MM.1S (cell line): ENCODE measurements at regions not wholly inside any gene's neighbourhood (a gene's known extent, or its start where the extent isn't known, plus 50 kb on each side); places are given as distances from the start of the nearest gene placed in this dataset.

Source experiments
- DNase-seq: peaks from one replicate; pipeline ENCODE4 v3.0.0-alpha.2; 2015
- H2AFZ ChIP-seq: fragments of 300-600 bp; sonication (generic); 2 replicates; pipeline ENCODE4 v1.6.0; 2016; ENCODE audit warnings: antibody characterized with exemption, low read length
- H3F3A ChIP-seq: fragments of 300-600 bp; sonication (generic); 2 replicates; pipeline ENCODE4 v1.6.1; 2016; ENCODE audit warnings: mild to moderate bottlenecking, antibody characterized with exemption, low read length, moderate library complexity, mixed read lengths; ENCODE audit not compliant: insufficient read depth
- H3K27ac ChIP-seq: fragments of 300-600 bp; sonication (generic); 2 replicates; pipeline ENCODE4 v1.5.1; 2016; ENCODE audit warnings: mild to moderate bottlenecking, low read length
- H3K27me3 ChIP-seq: fragments of 300-600 bp; sonication (generic); replicated peaks from 2 replicates; pipeline ENCODE4 v1.6.0; 2016; ENCODE audit warnings: low read length; ENCODE audit not compliant: insufficient read depth
- H3K36me3 ChIP-seq: fragments of 300-600 bp; sonication (generic); replicated peaks from 2 replicates; pipeline ENCODE4 v1.6.1; 2016; ENCODE audit warnings: mild to moderate bottlenecking, low read length, mixed read lengths; ENCODE audit not compliant: insufficient read depth
- H3K4me1 ChIP-seq: fragments of 300-600 bp; sonication (generic); 2 replicates; pipeline ENCODE4 v1.6.1; 2016; ENCODE audit warnings: low read length, mixed read lengths
- H3K4me2 ChIP-seq: fragments of 300-600 bp; sonication (generic); 2 replicates; pipeline ENCODE4 v1.6.0; 2016; ENCODE audit warnings: low read depth, low read length
- H3K4me3 ChIP-seq: fragments of 300-600 bp; sonication (generic); 2 replicates; pipeline ENCODE4 v1.5.1; 2016; ENCODE audit warnings: low read length, mixed read lengths
- H3K79me2 ChIP-seq: fragments of 300-600 bp; sonication (generic); 2 replicates; pipeline ENCODE4 v1.6.1; 2016; ENCODE audit warnings: mixed run types, low read length, mixed read lengths
- H3K9ac ChIP-seq: fragments of 300-600 bp; sonication (generic); 2 replicates; pipeline ENCODE4 v1.6.1; 2016; ENCODE audit warnings: low read length, mixed read lengths
- H3K9me2 ChIP-seq: fragments of 300-600 bp; sonication (generic); replicated peaks from 2 replicates; pipeline ENCODE4 v1.6.1; 2016; ENCODE audit warnings: mild to moderate bottlenecking, low read length, mixed read lengths; ENCODE audit not compliant: insufficient read depth
- H3K9me3 ChIP-seq: fragments of 300-600 bp; sonication (generic); replicated peaks from 2 replicates; pipeline ENCODE4 v1.6.1; 2016; ENCODE audit warnings: mild to moderate bottlenecking, low read length, mixed read lengths; ENCODE audit not compliant: insufficient read depth
- H4K20me1 ChIP-seq: fragments of 300-600 bp; sonication (generic); 2 replicates; pipeline ENCODE4 v1.6.1; 2016; ENCODE audit warnings: mild to moderate bottlenecking, low read length, moderate library complexity, mixed read lengths; ENCODE audit not compliant: insufficient read depth
- EZH2 ChIP-seq: fragments of 300-600 bp; sonication (generic); optimal IDR thresholded peaks from 2 replicates; pipeline ENCODE3; 2017; ENCODE audit warnings: low read depth, mild to moderate bottlenecking, antibody characterized with exemption, low read length, mixed read lengths
- EZH2phosphoT487 ChIP-seq: fragments of 300-600 bp; sonication (generic); IDR thresholded peaks from 2 replicates; pipeline ENCODE4 v1.6.1; 2018; ENCODE audit warnings: antibody characterized with exemption, low read length
- TF ChIP-seq, protein P1 (sequence below): fragments of 300-600 bp; sonication (generic); IDR thresholded peaks from 2 replicates; pipeline ENCODE4 v1.5.1; 2016; ENCODE audit warnings: antibody characterized with exemption, low read length, mixed read lengths

DNA sequence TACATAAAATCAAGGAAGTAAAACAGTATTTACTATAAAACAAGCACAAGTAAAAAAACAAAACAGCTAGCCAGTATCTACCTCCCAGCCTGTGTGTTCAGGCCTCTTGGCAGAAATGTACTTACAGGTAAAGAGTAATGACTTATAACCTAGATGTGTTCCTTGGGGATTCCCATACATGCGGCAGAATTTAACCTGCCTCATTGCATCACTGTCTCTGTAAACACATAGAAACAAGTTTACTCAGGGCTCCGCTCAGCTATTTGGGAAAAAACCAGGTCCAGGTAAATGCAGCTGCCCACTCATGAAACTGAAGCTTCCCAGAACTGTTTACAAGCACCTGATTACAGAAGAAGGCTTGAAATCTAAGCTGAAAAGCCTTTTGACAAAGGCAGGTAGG is 50.7 kb upstream of the SERP2 start:
- Histone ChIP-seq H3K9me3 (no peaks in the 10 kb centered on the region), H3K27me3 (no peaks in the 10 kb centered on the region), H3K9ac (no peak overlapping the region), H3K36me3 (no peaks in the 10 kb centered on the region), H3K79me2 (no peaks in the 10 kb centered on the region), H3K4me2 (no peak overlapping the region), H3F3A (no peaks in the 10 kb centered on the region), H2AFZ (no peak overlapping the region), H3K4me3 (no peak overlapping the region), H3K4me1 (no peaks in the 10 kb centered on the region), H3K9me2 (no peaks in the 10 kb centered on the region), H4K20me1 (no peaks in the 10 kb centered on the region), H3K27ac (no peak overlapping the region)
- DNase-seq = no peak
- TF ChIP-seq EZH2phosphoT487 (no peak), EZH2 (no peak)
- TF ChIP-seq, protein P1, sequence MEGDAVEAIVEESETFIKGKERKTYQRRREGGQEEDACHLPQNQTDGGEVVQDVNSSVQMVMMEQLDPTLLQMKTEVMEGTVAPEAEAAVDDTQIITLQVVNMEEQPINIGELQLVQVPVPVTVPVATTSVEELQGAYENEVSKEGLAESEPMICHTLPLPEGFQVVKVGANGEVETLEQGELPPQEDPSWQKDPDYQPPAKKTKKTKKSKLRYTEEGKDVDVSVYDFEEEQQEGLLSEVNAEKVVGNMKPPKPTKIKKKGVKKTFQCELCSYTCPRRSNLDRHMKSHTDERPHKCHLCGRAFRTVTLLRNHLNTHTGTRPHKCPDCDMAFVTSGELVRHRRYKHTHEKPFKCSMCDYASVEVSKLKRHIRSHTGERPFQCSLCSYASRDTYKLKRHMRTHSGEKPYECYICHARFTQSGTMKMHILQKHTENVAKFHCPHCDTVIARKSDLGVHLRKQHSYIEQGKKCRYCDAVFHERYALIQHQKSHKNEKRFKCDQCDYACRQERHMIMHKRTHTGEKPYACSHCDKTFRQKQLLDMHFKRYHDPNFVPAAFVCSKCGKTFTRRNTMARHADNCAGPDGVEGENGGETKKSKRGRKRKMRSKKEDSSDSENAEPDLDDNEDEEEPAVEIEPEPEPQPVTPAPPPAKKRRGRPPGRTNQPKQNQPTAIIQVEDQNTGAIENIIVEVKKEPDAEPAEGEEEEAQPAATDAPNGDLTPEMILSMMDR = no peak

DNA sequence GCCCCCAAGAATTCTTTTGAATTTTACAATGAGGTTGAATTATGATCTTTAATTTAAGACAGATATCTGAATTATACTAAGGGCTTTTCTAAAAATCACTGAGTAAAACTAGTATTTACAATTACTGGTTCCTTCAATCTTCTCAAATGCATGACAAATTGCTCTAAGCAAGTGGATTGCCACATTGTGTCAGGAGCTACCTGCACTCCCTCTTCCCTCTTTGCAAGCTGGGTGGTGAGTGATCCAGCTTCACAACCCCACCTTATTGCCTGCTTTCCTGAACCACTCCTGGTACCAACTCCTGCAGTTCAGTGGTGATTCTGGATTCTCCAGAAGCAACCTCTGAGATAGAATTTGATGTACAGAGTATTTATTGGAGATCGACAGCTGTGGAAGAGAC is 49.9 kb upstream of the SERP2 start:
- Histone ChIP-seq H2AFZ (no peak overlapping the region), H4K20me1 (no peaks in the 10 kb centered on the region), H3F3A (no peaks in the 10 kb centered on the region), H3K4me3 (no peak overlapping the region), H3K9ac (no peak overlapping the region), H3K79me2 (no peaks in the 10 kb centered on the region), H3K27ac (no peak overlapping the region), H3K36me3 (no peaks in the 10 kb centered on the region), H3K9me3 (no peaks in the 10 kb centered on the region), H3K27me3 (no peaks in the 10 kb centered on the region), H3K4me2 (no peak overlapping the region), H3K9me2 (no peaks in the 10 kb centered on the region), H3K4me1 (no peaks in the 10 kb centered on the region)
- TF ChIP-seq, protein P1 = no peak
- TF ChIP-seq EZH2phosphoT487 = no peak
- no peak for TF ChIP-seq EZH2
- no peak for DNase-seq
